ENCODE measurements at regions not wholly inside any gene's neighbourhood (a gene's known extent, or its start where the extent isn't known, plus 50 kb on each side); places are given as distances from the start of the nearest gene placed in this dataset.

- no peak for DNase-seq
Observed at GRCh38 chr12:16949871-16950667, 344.1 kb upstream of the LMO3 start.

GRCh38 chr12:16949371-16949770 lies 343.4 kb upstream of the LMO3 start:
- DNase-seq, result no peak

- DNase-seq, result no peak
Observed at GRCh38 chr12:16946704-16947103, 340.7 kb upstream of the LMO3 start.

- peak; percentile 61 for DNase-seq
Observed at GRCh38 chr12:16939871-16940306, 333.9 kb upstream of the LMO3 start.

- no peak for DNase-seq
Observed at GRCh38 chr12:16927259-16927658, 321.3 kb upstream of the LMO3 start.

GRCh38 chr12:16920451-16920850 lies 314.5 kb upstream of the LMO3 start:
- DNase-seq, result no peak

GRCh38 chr12:16919551-16919950 lies 313.6 kb upstream of the LMO3 start:
- no peak for DNase-seq

GRCh38 chr12:16914853-16915252 lies 308.9 kb upstream of the LMO3 start:
- DNase-seq, result no peak

- DNase-seq, result no peak
Observed at GRCh38 chr12:16913832-16914490, 308.0 kb upstream of the LMO3 start.

- no peak for DNase-seq
Observed at GRCh38 chr12:16901946-16902345, 296.0 kb upstream of the LMO3 start.

- DNase-seq, result no peak
Observed at GRCh38 chr12:16893426-16893825, 287.5 kb upstream of the LMO3 start.

GRCh38 chr12:16891673-16892072 lies 285.7 kb upstream of the LMO3 start:
- DNase-seq, result no peak

GRCh38 chr12:16884819-16885218 lies 278.9 kb upstream of the LMO3 start:
- DNase-seq, result no peak

- no peak for DNase-seq
Observed at GRCh38 chr12:16884056-16884455, 278.1 kb upstream of the LMO3 start.

- no peak for DNase-seq
Observed at GRCh38 chr12:16881986-16882570, 276.1 kb upstream of the LMO3 start.

GRCh38 chr12:16880864-16881285 lies 274.9 kb upstream of the LMO3 start:
- no peak for DNase-seq

GRCh38 chr12:16870845-16871244 lies 264.9 kb upstream of the LMO3 start:
- no peak for DNase-seq

GRCh38 chr12:16863742-16864141 lies 257.8 kb upstream of the LMO3 start:
- no peak for DNase-seq

GRCh38 chr12:16857456-16857923 lies 251.5 kb upstream of the LMO3 start:
- DNase-seq, result no peak

GRCh38 chr12:16854465-16854864 lies 248.5 kb upstream of the LMO3 start:
- no peak for DNase-seq

- DNase-seq, result no peak
Observed at GRCh38 chr12:16849473-16849872, 243.5 kb upstream of the LMO3 start.

GRCh38 chr12:16844875-16845274 lies 238.9 kb upstream of the LMO3 start:
- DNase-seq, result no peak

GRCh38 chr12:16833376-16834015 lies 227.5 kb upstream of the LMO3 start:
- DNase-seq, result no peak

Measured in activated CD4-positive, alpha-beta T cell treated with anti-CD3 and anti-CD28 coated beads, Interleukin-2, Interleukin-6, amounts not matched to agents 100 ng/mL and 50 ng/mL, durations not matched to agents 16 hours and 8 hours (primary cell).